ENCODE measurements at regions not wholly inside any gene's neighbourhood (a gene's known extent, or its start where the extent isn't known, plus 50 kb on each side); places are given as distances from the start of the nearest gene placed in this dataset.
"Not testable (repeated sequence)": the region's sequence is repeated elsewhere in the genome, so short reads cannot be mapped to it uniquely, and the experiment has no call there.

GRCh38 chr2:111517721-111518053, 366.3 kb downstream of the ANAPC1 start:
- H4K5ac ChIP-seq (ENCODE audit: insufficient read length, low read depth, low read length); H2BK15ac ChIP-seq (ENCODE audit: low read depth, low read length); H3K27ac ChIP-seq (ENCODE audit: insufficient read length, low read depth, low read length); H3K36me3 Mint-ChIP-seq (ENCODE audit: insufficient read depth in 1 of 3, low read depth in 3 of 3); H3K79me2 ChIP-seq (ENCODE audit: insufficient read depth, low read length); H3K4me1 Mint-ChIP-seq; DNase-seq; H2AK5ac ChIP-seq (ENCODE audit: insufficient read length, low read length); H2BK12ac ChIP-seq (ENCODE audit: insufficient read length, low read depth, low read length); H3K18ac ChIP-seq (ENCODE audit: insufficient read length, low read depth, low read length); H2BK5ac ChIP-seq (ENCODE audit: insufficient read length, low read length); H3K56ac ChIP-seq (ENCODE audit: insufficient read length, low read depth, low read length); H3K9me3 ChIP-seq (ENCODE audit: control insufficient read depth, low read depth, low read length); H2AFZ ChIP-seq (ENCODE audit: low read length); H3K4me2 ChIP-seq (ENCODE audit: insufficient read depth, insufficient read length, low read length); H3K9me3 Mint-ChIP-seq; H3K14ac ChIP-seq (ENCODE audit: insufficient read depth, low read length); H3K27me3 Mint-ChIP-seq (ENCODE audit: low read depth); H3K4me1 ChIP-seq (ENCODE audit: insufficient read depth, low read length); H4K20me1 ChIP-seq (ENCODE audit: control insufficient read depth, insufficient read depth, insufficient read length); H3K27me3 ChIP-seq (ENCODE audit: insufficient read depth, low read length); H3K23ac ChIP-seq (ENCODE audit: insufficient read length, low read depth, low read length); H4K8ac ChIP-seq (replicated peaks; ENCODE audit: insufficient read length, low read depth, low read length); H3K4me3 Mint-ChIP-seq; H3K27ac Mint-ChIP-seq; H3K23me2 ChIP-seq (ENCODE audit: insufficient read length, low read depth, low read length, poor library complexity, severe bottlenecking); H3K4ac ChIP-seq (ENCODE audit: low read depth, low read length); H3T11ph ChIP-seq (ENCODE audit: low read length); H3K79me1 ChIP-seq (ENCODE audit: insufficient read depth, low read depth, low read length, poor library complexity, severe bottlenecking); H2BK120ac ChIP-seq (ENCODE audit: low read depth, low read length, poor library complexity, severe bottlenecking); H4K91ac ChIP-seq (ENCODE audit: insufficient read length, low read depth, low read length); H2BK20ac ChIP-seq (ENCODE audit: low read depth, low read length, poor library complexity, severe bottlenecking); H3K9ac ChIP-seq (ENCODE audit: extremely low read depth, insufficient read length, low read length): not testable (repeated sequence)
- no CpG with 5 or more reads among the region's 2 CpGs for WGBS (ENCODE audit: extremely low coverage, insufficient read length, low lambda C conversion rate)

Measured in H9 (cell line).